ENCODE measurements at regions not wholly inside any gene's neighbourhood (a gene's known extent, or its start where the extent isn't known, plus 50 kb on each side); places are given as distances from the start of the nearest gene placed in this dataset.
"Not testable (repeated sequence)": the region's sequence is repeated elsewhere in the genome, so short reads cannot be mapped to it uniquely, and the experiment has no call there.

GRCh38 chr10:44132361-44133289, 252.3 kb downstream of the CXCL12 start:
- H3K4me3 ChIP-seq (replicated peaks; ENCODE audit: low read depth, low read length), result no peak overlapping the region
- TF ChIP-seq CTCF (IDR thresholded peaks at IDR 0.05; ENCODE audit: low read length, missing control alignments), result no peak
- no peak for DNase-seq (ENCODE audit: low read depth)

- DNase-seq (ENCODE audit: low read depth), result no peak
- no peak for TF ChIP-seq CTCF (IDR thresholded peaks at IDR 0.05; ENCODE audit: low read length, missing control alignments)
- no peak overlapping the region for H3K4me3 ChIP-seq (replicated peaks; ENCODE audit: low read depth, low read length)
Observed at GRCh38 chr10:44126291-44126717, 258.6 kb downstream of the CXCL12 start.

- DNase-seq (ENCODE audit: low read depth), result peak; percentile 48
- H3K4me3 ChIP-seq (replicated peaks; ENCODE audit: low read depth, low read length), result no peak overlapping the region
- no peak for TF ChIP-seq CTCF (IDR thresholded peaks at IDR 0.05; ENCODE audit: low read length, missing control alignments)
Observed at GRCh38 chr10:44125879-44126278, 259.0 kb downstream of the CXCL12 start.

- no peak for TF ChIP-seq CTCF (IDR thresholded peaks at IDR 0.05; ENCODE audit: low read length, missing control alignments)
- DNase-seq (ENCODE audit: low read depth), result no peak
- no peak overlapping the region for H3K4me3 ChIP-seq (replicated peaks; ENCODE audit: low read depth, low read length)
Observed at GRCh38 chr10:44118500-44118899, 266.4 kb downstream of the CXCL12 start.

GRCh38 chr10:44116474-44116873, 268.4 kb downstream of the CXCL12 start:
- DNase-seq (ENCODE audit: low read depth), result no peak
- no peak for TF ChIP-seq CTCF (IDR thresholded peaks at IDR 0.05; ENCODE audit: low read length, missing control alignments)
- no peak overlapping the region for H3K4me3 ChIP-seq (replicated peaks; ENCODE audit: low read depth, low read length)

GRCh38 chr10:44115516-44115915, 269.4 kb downstream of the CXCL12 start:
- DNase-seq (ENCODE audit: low read depth), result no peak
- no peak overlapping the region for H3K4me3 ChIP-seq (replicated peaks; ENCODE audit: low read depth, low read length)
- no peak for TF ChIP-seq CTCF (IDR thresholded peaks at IDR 0.05; ENCODE audit: low read length, missing control alignments)

- DNase-seq (ENCODE audit: low read depth), result no peak
- no peak overlapping the region for H3K4me3 ChIP-seq (replicated peaks; ENCODE audit: low read depth, low read length)
- no peak for TF ChIP-seq CTCF (IDR thresholded peaks at IDR 0.05; ENCODE audit: low read length, missing control alignments)
Observed at GRCh38 chr10:44114441-44114840, 270.5 kb downstream of the CXCL12 start.

- H3K4me3 ChIP-seq (replicated peaks; ENCODE audit: low read depth, low read length), result not testable (repeated sequence)
- DNase-seq (ENCODE audit: low read depth), result peak; percentile 42
Observed at GRCh38 chr10:44112280-44112679, 272.6 kb downstream of the CXCL12 start.

Measured in fibroblast of pulmonary artery (primary cell).